Left colon (tissue), 2 donors: ENCODE measurements at regions not wholly inside any gene's neighbourhood (a gene's known extent, or its start where the extent isn't known, plus 50 kb on each side); places are given as distances from the start of the nearest gene placed in this dataset.
A peak's percentile ranks its signal among the peaks of the same experiment; 100 is the strongest.
"Not testable (repeated sequence)": the region's sequence is repeated elsewhere in the genome, so short reads cannot be mapped to it uniquely, and the experiment has no call there.

ENCODE experiments used
- ATAC-seq: fragments of 200-7000 bp; cut with Tn5 transposase; one replicate; pipeline ENCODE4 v1.9.1; 2020; ENCODE audit warnings: mild to moderate bottlenecking, moderate library complexity
- DNase-seq, 2 donors: peaks; one replicate each; pipeline ENCODE4 v3.0.0-alpha.2; 2020
- intact Hi-C, 2 donors: fragments of 100-400 bp; cut with DNase I in 1 of 2; cut with micrococcal nuclease in 1 of 2; formaldehyde crosslinking; loops; one replicate each; pipeline versions ENCODE4 v1.11.2 to v1.14.0; 2022; cut with DNase I, micrococcal nuclease
- donor health status: DM: no; HTN: no; CAD: no.
- donor health status: DM: yes; HTN: yes; CAD: no.

DNA sequence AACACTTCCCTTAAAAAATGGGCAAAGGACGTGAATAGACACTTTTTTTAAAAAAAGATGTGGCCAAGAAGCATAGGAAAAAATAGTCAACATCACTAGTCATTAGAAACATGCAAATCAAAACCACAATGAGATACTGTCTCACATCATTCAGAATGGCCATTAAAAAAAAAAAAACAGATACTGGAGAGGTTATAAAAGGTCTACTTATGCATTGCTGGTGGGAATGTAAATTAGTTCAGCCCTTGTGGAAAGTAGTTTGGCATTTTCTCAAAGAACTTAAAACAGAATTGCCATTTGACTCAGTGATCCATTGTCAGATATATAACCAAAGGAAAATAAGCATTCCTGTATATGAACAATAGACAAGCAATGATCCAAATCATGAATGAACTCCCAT, 352.8 kb upstream of the EPHA5 start:
- intact Hi-C loops, result no loop called here
- ATAC-seq, result no peak
- DNase-seq, result no peak

GRCh38 chr4:66017671-66018070, 347.4 kb upstream of the EPHA5 start:
- intact Hi-C loops, result no loop called here
- DNase-seq (no peak), ATAC-seq (no peak)

GRCh38 chr4:66016240-66016639, 346.0 kb upstream of the EPHA5 start:
- intact Hi-C loops, result no loop called here
- DNase-seq, result no peak
- no peak for ATAC-seq

DNA sequence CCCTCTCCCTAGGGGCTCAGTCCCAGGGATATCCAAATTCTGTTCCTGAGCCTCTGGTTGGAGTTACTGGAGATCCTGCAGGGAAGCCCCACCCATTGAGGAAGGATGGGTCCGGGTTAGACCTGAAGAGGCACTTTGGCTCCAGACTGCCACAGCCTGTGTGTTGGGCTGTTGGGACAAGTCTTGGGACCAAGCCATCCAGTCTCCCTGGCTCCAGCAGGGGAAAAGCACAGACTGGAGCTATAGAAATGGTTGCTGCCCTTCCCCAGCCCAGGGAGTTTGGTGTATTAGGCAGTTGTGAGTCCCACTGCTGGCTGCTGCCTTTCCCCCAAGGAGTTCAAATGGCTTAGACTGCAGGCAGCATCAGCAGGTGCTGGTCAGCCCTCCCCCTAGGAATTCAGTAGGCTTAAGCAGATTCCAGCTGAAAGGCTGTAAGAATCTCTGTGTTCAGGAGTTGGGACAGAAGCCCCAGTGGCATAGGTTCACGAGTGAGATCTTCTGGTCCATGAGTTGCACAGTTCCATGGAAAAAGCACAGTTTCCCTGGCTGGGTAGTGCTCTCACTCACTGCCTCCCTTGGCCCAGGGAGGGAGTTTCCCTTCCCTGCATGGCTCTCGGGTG, 344.0 kb upstream of the EPHA5 start:
- DNase-seq (no peak), ATAC-seq (no peak)
- intact Hi-C loops, result no loop called here

GRCh38 chr4:66000510-66001117, 330.3 kb upstream of the EPHA5 start:
- DNase-seq, result no peak
- intact Hi-C loops, result no loop called here

DNA sequence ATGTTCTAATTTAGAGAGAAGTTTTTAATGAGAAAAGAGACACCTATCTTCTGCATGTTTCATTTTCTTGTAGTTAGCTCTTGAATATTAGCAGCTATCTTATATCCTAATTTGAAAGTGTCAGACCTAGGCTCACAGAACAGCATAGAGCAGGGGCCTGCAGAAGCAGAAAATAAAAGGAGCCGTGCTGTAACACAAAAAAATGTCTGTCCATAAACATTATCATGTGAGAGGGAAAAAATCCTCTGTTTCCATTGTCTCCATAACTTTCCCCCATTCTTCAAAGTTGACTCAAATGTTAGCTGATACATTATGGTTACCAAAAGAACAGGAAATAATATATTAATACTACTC, 329.2 kb upstream of the EPHA5 start:
- ATAC-seq, result no peak
- intact Hi-C loops, result no loop called here
- DNase-seq, result no peak

More at GRCh38 chr4:66000510-66001117, 330.3 kb upstream of the EPHA5 start:
- ATAC-seq, result no peak

DNA sequence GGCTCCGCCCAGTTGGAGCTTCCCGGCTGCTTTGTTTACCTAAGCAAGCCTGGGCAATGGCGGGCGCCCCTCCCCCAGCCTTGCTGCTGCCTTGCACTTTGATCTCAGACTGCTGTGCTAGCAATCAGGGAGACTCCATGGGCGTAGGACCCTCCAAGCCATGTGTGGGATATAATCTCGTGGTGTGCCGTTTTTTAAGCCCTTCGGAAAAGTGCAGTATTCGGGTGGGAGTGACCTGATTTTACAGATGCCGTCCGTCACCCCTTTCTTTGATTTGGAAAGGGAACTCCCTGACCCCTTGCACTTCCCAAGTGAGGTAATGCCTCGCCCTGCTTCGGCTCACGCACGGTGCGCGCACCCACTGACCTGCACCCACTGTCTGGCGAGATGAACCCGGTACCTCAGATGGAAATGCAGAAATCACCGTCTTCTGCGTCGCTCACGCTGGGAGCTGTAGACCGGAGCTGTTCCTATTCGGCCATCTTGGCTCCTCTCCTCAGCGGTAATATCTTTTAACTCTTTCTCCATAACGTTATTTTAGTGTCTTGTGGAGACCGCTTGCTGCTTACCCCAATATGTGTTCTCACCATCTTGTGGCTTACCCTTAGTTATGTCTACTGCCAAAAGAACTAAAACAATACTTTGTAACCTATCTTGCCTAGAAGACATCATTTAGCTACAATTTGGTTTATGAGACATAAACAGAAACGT, 328.7 kb upstream of the EPHA5 start:
- intact Hi-C loops, ATAC-seq: not testable (repeated sequence)
- peak in 1 of 2 donors; percentile 8 for DNase-seq

DNA sequence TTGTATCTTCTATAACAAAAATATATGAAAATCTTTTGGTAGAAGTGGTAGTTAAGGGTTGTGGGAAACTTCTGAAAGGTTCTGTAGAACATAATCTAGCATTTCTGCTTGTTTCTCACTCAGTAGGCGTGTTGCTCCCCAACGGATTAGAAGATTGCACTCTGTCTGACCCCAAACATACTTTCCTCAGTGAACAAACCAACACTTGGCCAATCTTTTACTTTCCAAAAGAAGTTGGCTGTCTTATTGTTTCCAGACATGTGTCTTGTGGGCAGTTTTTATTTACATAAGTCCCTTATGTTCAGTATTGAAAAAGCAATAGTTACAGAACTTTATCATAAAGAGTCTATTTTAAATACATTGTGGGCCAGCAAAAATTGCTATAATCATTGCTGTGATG, 312.8 kb upstream of the EPHA5 start:
- no peak for ATAC-seq
- intact Hi-C loops, result no loop called here
- no peak for DNase-seq

GRCh38 chr4:65976287-65976686, 306.0 kb upstream of the EPHA5 start:
- intact Hi-C loops, result no loop called here
- no peak for DNase-seq
- ATAC-seq, result no peak

GRCh38 chr4:65973186-65973585, 302.9 kb upstream of the EPHA5 start:
- no peak for DNase-seq
- no peak for ATAC-seq
- intact Hi-C loops, result no loop called here

- intact Hi-C loops, result no loop called here
- DNase-seq (no peak), ATAC-seq (no peak)
Measured at GRCh38 chr4:65971686-65972085, 301.4 kb upstream of the EPHA5 start.

DNA sequence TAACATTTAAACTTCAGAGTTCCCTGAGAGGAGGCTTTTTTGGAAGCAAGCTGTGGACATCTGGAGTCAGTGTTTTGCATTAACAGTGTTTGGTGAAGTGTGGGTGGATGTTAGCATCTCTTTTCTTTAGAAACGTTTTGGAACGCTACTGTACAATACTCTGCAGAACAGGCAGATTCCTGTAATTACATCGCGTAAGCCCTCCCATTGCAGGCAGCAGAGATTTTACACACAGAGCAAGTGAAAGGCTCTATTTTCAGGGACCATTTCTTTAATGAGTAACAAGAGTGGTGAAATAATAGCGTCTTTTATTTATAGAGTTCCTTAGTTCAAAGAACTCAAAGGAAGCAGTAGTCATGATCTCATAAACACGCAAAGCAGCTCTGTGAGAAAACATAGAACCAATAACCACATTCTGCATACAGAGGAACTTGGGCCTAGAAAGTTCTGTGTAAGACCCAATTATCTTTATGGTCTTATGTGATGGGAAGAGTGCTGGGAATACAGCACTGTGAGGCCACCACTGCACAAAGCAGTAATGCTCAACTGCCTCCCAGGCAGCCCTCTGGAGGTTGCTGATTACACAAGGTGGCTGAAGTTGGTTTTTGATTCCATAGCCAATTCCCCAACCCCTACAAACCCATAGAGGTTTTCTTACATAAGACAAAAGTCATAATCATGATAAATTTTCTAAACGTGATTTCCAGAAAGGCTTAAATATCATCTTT, 298.7 kb upstream of the EPHA5 start:
- ATAC-seq (no peak), DNase-seq (no peak)
- intact Hi-C loops, result no loop called here

DNA sequence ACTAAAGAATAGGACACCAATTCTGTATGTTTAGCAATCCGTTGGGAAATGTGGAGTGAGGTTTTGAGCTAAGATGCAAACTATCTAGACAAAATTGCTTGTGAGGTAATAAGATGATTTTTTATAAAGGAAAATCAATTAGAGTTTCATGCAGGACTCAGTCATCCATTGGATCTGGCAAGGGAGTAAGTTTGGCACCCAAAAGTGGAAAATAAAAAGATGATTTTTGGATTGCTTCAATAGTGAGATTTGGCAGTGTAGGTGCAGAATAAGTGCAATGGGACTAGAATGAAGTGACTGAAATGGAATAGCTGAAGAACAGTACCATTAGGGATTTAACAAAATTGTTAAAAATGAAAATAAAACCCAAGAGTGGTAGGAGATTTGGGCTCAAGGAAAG, 290.5 kb upstream of the EPHA5 start:
- DNase-seq, result no peak
- intact Hi-C loops, result no loop called here
- ATAC-seq, result no peak

DNA sequence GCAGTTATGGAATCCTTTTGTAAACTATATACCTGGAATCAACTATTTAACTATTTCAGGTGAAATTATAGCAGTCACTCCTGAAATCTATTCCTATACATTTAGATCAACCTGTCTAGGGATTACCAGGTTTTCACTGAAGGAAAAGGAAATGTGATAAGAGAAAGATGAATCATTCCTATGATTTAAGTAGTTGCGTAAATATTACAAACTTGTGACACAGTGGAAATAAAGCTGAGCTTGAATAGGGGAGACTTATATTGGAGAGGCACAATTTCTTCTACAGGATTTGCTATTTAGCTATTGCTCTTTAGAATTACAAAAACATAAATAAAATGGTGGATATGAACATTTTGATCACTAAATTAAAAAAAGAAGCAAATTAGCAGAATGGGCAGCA, 284.1 kb upstream of the EPHA5 start:
- no peak for DNase-seq
- no peak for ATAC-seq
- intact Hi-C loops, result no loop called here

- intact Hi-C loops, result no loop called here
- DNase-seq, result no peak
- ATAC-seq, result no peak
Measured at GRCh38 chr4:65951177-65951576, 280.9 kb upstream of the EPHA5 start.

GRCh38 chr4:65943076-65943475, 272.8 kb upstream of the EPHA5 start:
- ATAC-seq, result no peak
- intact Hi-C loops, result no loop called here

GRCh38 chr4:65924843-65925242, 254.6 kb upstream of the EPHA5 start:
- DNase-seq, result no peak
- intact Hi-C loops, result no loop called here
- ATAC-seq, result no peak

More at GRCh38 chr4:65943076-65943475, 272.8 kb upstream of the EPHA5 start:
- DNase-seq, result no peak

DNA sequence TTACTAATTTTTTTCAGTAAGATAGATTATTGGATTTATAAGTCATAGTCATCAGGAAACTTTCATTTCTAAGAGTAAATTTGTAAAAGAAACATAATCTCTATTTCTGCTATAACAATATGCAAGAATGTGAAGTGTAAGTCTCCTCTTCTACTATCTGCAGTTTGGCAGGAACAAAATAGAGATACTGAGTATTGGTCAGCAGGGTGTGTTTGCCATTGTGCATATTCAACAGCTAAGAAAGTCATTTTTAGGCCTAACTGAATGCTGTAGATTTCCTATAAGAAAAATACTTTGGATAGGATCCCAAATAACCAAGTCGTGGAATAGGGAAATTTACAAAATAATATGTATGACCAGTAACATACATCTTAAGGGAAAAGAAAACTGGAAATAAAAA, 253.3 kb upstream of the EPHA5 start:
- no peak for ATAC-seq
- intact Hi-C loops, result no loop called here

GRCh38 chr4:65921180-65921579, 250.9 kb upstream of the EPHA5 start:
- intact Hi-C loops, result no loop called here
- no peak for DNase-seq
- no peak for ATAC-seq

More for the DNA sequence above, 253.3 kb upstream of the EPHA5 start:
- DNase-seq, result no peak

GRCh38 chr4:65918872-65919271, 248.6 kb upstream of the EPHA5 start:
- ATAC-seq (no peak), DNase-seq (no peak)
- intact Hi-C loops, result no loop called here
